LNCaP clone FGC (cell line): ENCODE measurements at regions not wholly inside any gene's neighbourhood (a gene's known extent, or its start where the extent isn't known, plus 50 kb on each side); places are given as distances from the start of the nearest gene placed in this dataset.

Experiments
- DNase-seq: peaks from one replicate; pipeline ENCODE4 v3.0.0-alpha.2; 2011; ENCODE audit warnings: low read depth
- H3K4me3 ChIP-seq: 2 replicates; pipeline ENCODE4 v1.5.1; 2011; ENCODE audit warnings: mild to moderate bottlenecking, low read depth, low read length, control low read depth
- TF ChIP-seq, protein P1 (sequence below): IDR thresholded peaks from 2 replicates; pipeline ENCODE4 v1.5.1; 2012; ENCODE audit warnings: mild to moderate bottlenecking; ENCODE audit not compliant: control insufficient read depth, insufficient read depth; ENCODE audit errors: extremely low read depth

DNA sequence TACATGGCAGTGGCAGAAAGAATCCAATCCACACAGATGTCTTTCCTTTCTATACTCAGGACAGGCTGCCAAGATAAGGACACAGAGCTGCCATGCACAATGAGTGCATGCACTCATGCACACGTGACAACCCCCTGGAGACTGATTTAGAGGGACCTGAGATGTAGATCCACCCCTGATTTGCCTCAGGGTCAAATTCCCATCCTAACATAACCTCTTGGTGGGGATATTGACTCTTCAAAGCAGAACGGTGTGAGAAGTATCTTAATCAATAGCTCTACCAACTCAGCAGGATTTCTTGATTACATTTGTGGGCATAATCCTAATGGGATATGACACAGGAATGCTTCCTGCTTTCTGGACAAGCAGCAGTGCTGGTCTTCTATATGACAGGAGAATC is 125.2 kb upstream of the DSCAM start:
- no peak overlapping the region for H3K4me3 ChIP-seq
- DNase-seq, result no peak
- TF ChIP-seq, protein P1, sequence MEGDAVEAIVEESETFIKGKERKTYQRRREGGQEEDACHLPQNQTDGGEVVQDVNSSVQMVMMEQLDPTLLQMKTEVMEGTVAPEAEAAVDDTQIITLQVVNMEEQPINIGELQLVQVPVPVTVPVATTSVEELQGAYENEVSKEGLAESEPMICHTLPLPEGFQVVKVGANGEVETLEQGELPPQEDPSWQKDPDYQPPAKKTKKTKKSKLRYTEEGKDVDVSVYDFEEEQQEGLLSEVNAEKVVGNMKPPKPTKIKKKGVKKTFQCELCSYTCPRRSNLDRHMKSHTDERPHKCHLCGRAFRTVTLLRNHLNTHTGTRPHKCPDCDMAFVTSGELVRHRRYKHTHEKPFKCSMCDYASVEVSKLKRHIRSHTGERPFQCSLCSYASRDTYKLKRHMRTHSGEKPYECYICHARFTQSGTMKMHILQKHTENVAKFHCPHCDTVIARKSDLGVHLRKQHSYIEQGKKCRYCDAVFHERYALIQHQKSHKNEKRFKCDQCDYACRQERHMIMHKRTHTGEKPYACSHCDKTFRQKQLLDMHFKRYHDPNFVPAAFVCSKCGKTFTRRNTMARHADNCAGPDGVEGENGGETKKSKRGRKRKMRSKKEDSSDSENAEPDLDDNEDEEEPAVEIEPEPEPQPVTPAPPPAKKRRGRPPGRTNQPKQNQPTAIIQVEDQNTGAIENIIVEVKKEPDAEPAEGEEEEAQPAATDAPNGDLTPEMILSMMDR, result no peak

DNA sequence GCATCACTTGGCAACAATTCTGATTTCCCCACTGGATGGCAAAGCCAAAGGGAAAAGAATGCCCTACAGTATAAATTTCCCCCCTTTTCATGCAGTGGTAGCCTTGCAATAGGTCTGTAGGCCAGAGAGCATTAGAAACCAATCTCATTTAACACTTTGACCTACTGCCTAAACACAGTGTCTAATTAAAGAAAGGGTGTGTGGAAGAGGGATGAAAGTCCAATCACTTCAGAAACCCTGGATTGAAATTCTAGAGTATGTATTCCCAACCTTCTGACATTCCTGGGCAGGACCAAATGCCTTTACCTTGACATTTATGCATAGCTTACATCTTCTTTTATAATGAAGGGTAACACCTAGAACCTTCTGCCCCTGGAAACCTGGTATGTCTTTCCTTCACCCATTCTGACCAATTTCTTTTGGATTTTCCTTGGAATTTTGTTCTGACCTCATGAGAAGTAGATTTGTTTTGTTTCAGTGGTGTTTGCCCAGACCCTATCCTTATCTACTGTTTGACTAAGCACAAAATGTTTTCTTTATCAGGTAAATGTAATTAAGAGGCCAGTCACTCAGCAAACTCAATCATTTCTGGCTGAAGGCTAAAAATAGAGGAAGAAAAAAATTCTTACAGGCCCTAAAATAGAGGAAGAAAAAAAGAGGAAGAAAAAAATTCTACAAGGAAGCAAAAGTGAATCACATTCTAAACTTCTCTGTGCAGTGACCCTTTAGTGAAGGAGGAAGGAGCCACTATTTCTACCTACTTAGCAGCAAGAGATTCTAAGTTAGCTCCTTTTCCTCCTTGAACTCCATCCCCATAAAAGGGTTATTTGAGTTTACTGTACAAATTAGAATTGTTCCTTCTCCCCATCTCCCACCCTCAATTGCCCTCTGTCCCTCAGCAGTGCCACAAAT is 129.5 kb upstream of the DSCAM start:
- DNase-seq, result no peak
- TF ChIP-seq, protein P1, result no peak
- H3K4me3 ChIP-seq, result no peak overlapping the region

DNA sequence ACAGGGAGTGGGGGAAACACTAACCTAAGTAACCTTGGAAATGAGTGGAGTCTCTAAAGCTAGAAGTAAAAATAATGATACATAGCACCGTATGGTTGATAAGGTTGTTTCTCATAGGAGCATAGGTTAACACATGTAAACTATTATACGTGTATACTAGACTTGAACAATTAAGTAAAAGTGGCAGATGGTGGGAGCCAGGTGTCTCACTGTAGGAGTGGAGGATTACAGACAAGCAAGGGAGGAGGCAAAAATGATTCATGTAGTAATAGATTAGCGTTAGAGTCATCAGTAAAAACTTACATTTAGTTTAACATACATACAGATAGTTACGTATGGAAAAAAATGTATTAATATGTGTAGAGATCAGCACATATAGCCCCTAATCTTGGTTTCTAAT is 138.4 kb upstream of the DSCAM start:
- no peak overlapping the region for H3K4me3 ChIP-seq
- DNase-seq, result no peak
- TF ChIP-seq, protein P1, result no peak

DNA sequence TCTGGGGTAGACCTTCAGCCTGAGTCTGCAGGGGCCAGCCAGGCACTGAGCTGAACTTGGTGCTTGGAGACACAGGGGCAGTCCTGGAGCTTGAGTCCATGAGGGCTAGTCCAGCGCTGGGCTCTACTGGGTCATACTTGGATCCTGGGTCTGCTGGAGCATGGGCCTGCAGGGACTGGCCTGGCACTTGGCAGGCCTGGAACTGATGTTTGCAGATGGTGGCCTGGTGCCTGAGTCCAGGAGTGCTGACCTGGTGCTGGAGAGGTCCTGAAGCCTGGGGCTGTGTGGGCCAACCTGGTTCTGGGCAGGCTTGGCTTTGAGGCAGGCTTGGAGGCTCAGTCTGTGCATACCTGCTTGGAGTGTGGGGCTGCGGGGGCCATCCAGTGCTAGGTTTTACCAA is 143.4 kb upstream of the DSCAM start:
- no peak overlapping the region for H3K4me3 ChIP-seq
- DNase-seq, result no peak
- TF ChIP-seq, protein P1, result no peak

DNA sequence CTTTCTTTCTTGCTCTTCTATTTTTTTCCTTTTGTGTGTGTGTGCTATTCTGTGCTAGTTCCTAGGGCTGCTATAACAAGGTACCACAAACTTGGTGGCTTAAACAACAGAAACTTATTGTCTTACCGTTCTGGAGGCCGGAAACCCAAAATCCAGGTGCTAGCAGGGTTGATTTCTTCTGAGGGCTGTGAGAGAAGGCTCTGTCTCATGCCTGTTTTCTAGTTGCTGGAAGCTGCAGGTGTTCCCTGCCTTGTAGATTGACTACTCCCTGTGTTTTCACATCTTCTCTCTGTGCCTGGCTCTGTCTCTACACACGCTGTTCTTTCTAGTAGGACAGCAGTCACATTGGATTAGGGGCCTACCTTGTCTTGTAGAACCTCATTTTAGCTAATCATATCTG is 150.9 kb upstream of the DSCAM start:
- TF ChIP-seq, protein P1, result no peak
- H3K4me3 ChIP-seq, result no peak overlapping the region
- no peak for DNase-seq

DNA sequence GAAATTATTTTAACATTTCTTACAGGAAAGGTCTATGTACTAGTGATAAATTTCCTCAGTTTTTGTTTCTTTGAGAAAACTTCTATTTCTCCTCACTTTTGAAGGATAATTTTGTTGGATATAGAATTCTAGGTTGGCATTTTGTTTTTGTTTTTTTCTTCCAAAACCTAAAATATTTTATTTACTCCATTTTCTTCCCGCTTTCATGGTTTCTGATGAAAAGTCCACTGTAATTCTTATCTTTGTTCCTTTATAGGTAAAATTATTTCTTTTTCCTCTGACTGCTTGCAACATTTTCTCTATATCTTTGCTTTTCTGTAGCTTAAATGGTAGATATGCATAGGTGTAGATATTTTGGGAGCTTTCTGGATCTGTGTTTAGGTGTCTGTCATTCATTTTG is 153.9 kb upstream of the DSCAM start:
- TF ChIP-seq, protein P1, result no peak
- H3K4me3 ChIP-seq, result no peak overlapping the region
- DNase-seq, result no peak

DNA sequence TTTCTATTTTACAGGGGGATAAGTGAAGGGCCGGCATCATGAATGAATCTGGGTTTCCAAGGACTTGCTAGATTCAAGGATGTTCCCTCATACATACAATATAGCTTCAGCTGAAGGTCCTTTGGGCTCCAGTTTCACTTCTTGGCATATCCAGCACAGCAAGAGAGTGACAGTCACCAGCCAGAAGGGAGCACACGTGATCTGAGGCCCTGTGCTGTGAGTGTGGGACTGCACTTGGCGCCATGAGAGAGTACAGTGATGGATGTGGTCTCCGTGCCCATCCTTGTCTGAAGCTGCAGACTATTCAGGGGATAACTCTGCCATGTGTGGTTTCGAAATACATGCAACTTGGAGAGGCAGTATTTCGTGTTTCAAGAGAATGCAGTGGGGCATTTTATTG is 159.7 kb upstream of the DSCAM start:
- TF ChIP-seq, protein P1, result no peak
- H3K4me3 ChIP-seq, result no peak overlapping the region
- no peak for DNase-seq
